Erythroblast (primary cell): ENCODE measurements at regions not wholly inside any gene's neighbourhood (a gene's known extent, or its start where the extent isn't known, plus 50 kb on each side); places are given as distances from the start of the nearest gene placed in this dataset.

ENCODE experiments used
- GATA1 ChIP-seq: IDR thresholded peaks from 2 replicates; pipeline ENCODE4 v1.6.1; 2011; ENCODE audit warnings: low read depth, mild to moderate bottlenecking, control low read depth, low read length, moderate library complexity
- POLR2A ChIP-seq: IDR thresholded peaks from 2 replicates; pipeline ENCODE4 v1.6.1; 2011; ENCODE audit warnings: mild to moderate bottlenecking, low read length

DNA sequence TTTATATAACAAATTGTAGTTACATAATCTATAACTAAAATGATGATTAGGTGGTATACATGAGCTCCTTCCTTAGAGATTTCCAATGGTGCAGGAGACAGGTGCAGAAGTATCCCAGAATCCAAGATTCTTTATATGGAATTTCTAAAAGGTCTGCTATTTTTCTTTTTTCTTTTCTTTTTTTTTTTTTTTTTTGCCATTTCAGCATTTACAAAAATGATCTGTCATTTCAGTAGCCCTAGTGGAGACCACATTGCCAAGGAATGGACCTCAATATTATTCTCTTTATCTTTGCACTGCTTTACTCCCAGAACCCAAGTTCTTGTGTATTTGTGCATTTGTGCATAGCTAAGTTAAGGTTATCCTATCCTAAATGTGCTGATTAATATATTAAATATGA, 61.7 kb downstream of the MRPS30 start:
- TF ChIP-seq POLR2A (no peak), GATA1 (no peak)
